Panc1 (cell line): ENCODE measurements at regions not wholly inside any gene's neighbourhood (a gene's known extent, or its start where the extent isn't known, plus 50 kb on each side); places are given as distances from the start of the nearest gene placed in this dataset.
"Not testable (repeated sequence)": the region's sequence is repeated elsewhere in the genome, so short reads cannot be mapped to it uniquely, and the experiment has no call there.

Source experiments
- ATAC-seq: fragments of 200-7000 bp; cut with Tn5 transposase; 2 replicates; pipeline ENCODE4 v1.9.1; 2020; ENCODE audit warnings: mild to moderate bottlenecking, moderate library complexity
- BruUV-seq: library from RNA; stranded (reverse); fragments of 400-500 nt; replicated peaks from 2 replicates; lab custom pipeline; 2021; lab: Mats Ljungman, UMichigan
- CTCF ChIA-PET: fragments of 300-600 bp; sonication (Branson Sonifier 250); formaldehyde crosslinking; loops from one replicate; lab custom pipeline; 2022; ENCODE audit warnings: antibody characterized with exemption; lab: Charles Lee
- POLR2A ChIA-PET: fragments of 300-600 bp; sonication (Branson Sonifier 250); formaldehyde crosslinking; loops from one replicate; lab custom pipeline; 2022; ENCODE audit warnings: antibody characterized with exemption; lab: Charles Lee
- DNase-seq: peaks from one replicate; pipeline ENCODE4 v3.0.0-alpha.2; 2010; ENCODE audit warnings: low read depth, low spot score
- H3K27ac ChIP-seq: 2 replicates; pipeline ENCODE4 v1.5.1; 2011; ENCODE audit warnings: mild to moderate bottlenecking, low read length, inconsistent platforms
- H3K27me3 ChIP-seq: fragments of 200-500 bp; sonication (Bioruptor generic); 2 replicates; pipeline ENCODE4 v1.6.0; 2014; ENCODE audit warnings: low read length, inconsistent platforms; ENCODE audit not compliant: control insufficient read depth, insufficient read depth
- H3K36me3 ChIP-seq: fragments of 200-500 bp; sonication (Bioruptor generic); 2 replicates; pipeline ENCODE4 v1.5.1; 2014; ENCODE audit warnings: inconsistent platforms, mild to moderate bottlenecking, low read length, moderate library complexity; ENCODE audit not compliant: control insufficient read depth, insufficient read depth
- H3K4me1 ChIP-seq: 2 replicates; pipeline ENCODE4 v1.5.1; 2011; ENCODE audit warnings: inconsistent platforms, mild to moderate bottlenecking, low read length, moderate library complexity; ENCODE audit not compliant: control insufficient read depth, insufficient read depth
- H3K4me3 ChIP-seq, 2 experiments: 2 replicates each; pipeline ENCODE4 v1.5.1; 2011 to 2012; ENCODE audit warnings: low read depth in 2 of 2, low read length in 2 of 2, mild to moderate bottlenecking in 2 of 2, inconsistent platforms in 1 of 2, moderate library complexity in 1 of 2
- H3K9me3 ChIP-seq: fragments of 200-500 bp; sonication (Bioruptor generic); 2 replicates; pipeline ENCODE4 v1.5.1; 2014; ENCODE audit warnings: low read depth, mild to moderate bottlenecking, inconsistent platforms, low read length, moderate library complexity; ENCODE audit not compliant: control insufficient read depth, insufficient read depth
- POLR2AphosphoS5 ChIP-seq: IDR thresholded peaks from 2 replicates; pipeline ENCODE4 v1.6.1; 2012; ENCODE audit warnings: mild to moderate bottlenecking, low read depth, low read length, moderate library complexity
- SIN3A ChIP-seq: IDR thresholded peaks from 2 replicates; pipeline ENCODE4 v1.6.1; 2012; ENCODE audit warnings: low read depth, mild to moderate bottlenecking, low read length, moderate library complexity, borderline replicate concordance; ENCODE audit not compliant: insufficient read depth
- TCF7L2 ChIP-seq: IDR thresholded peaks from 2 replicates; pipeline ENCODE4 v1.6.1; 2011; ENCODE audit warnings: mild to moderate bottlenecking, low read depth, low read length, inconsistent platforms
- in situ Hi-C: cut with HindIII; loops from 2 replicates; pipeline ENCODE4 v1.10.0; 2016; ENCODE audit warnings: low sequenced_read_pairs, low pct_unique_long_range_greater_than_20kb
- intact Hi-C: fragments of 100-400 bp; cut with micrococcal nuclease; formaldehyde crosslinking; loops from one replicate; pipeline ENCODE4 v1.10.0; 2022; ENCODE audit not compliant: unreplicated experiment
- TF ChIP-seq, protein P1 (sequence below), 2 experiments: IDR thresholded peaks; 2 replicates each; pipeline ENCODE4 v1.6.1; 2011 to 2012; ENCODE audit warnings: low read depth in 2 of 2, control low read depth in 1 of 2, low read length in 1 of 2, mild to moderate bottlenecking in 1 of 2, moderate library complexity in 1 of 2; ENCODE audit not compliant: insufficient read depth in 1 of 2
- TF ChIP-seq, protein P2 (sequence below): fragments of 450-650 bp; IDR thresholded peaks from 2 replicates; pipeline ENCODE4 v1.5.1; 2017; ENCODE audit warnings: mild to moderate bottlenecking

DNA sequence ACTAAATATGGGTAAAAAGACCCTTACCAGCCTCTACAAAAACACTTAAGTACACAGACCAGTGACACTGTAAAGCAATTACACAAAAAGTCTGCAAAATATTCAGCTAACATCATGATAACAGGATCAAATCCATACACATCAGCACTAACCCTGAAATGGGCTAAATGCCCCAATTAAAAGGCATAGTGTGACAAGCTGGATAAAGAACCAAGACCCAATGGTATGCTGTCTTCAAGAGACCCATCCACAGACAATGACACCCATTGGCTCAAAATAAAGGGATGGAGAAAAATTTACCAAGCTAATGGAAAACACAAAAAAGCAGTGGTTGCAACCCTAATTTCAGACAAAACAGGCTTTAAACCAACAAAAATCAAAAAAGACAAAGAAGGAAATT, 221.0 kb upstream of the ISL1 start:
- intact Hi-C loops (no loop called here), in situ Hi-C loops (no loop called here)
- TF ChIP-seq, protein P1, sequence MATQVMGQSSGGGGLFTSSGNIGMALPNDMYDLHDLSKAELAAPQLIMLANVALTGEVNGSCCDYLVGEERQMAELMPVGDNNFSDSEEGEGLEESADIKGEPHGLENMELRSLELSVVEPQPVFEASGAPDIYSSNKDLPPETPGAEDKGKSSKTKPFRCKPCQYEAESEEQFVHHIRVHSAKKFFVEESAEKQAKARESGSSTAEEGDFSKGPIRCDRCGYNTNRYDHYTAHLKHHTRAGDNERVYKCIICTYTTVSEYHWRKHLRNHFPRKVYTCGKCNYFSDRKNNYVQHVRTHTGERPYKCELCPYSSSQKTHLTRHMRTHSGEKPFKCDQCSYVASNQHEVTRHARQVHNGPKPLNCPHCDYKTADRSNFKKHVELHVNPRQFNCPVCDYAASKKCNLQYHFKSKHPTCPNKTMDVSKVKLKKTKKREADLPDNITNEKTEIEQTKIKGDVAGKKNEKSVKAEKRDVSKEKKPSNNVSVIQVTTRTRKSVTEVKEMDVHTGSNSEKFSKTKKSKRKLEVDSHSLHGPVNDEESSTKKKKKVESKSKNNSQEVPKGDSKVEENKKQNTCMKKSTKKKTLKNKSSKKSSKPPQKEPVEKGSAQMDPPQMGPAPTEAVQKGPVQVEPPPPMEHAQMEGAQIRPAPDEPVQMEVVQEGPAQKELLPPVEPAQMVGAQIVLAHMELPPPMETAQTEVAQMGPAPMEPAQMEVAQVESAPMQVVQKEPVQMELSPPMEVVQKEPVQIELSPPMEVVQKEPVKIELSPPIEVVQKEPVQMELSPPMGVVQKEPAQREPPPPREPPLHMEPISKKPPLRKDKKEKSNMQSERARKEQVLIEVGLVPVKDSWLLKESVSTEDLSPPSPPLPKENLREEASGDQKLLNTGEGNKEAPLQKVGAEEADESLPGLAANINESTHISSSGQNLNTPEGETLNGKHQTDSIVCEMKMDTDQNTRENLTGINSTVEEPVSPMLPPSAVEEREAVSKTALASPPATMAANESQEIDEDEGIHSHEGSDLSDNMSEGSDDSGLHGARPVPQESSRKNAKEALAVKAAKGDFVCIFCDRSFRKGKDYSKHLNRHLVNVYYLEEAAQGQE (IDR thresholded peaks at IDR 0.05; ENCODE audit: insufficient read depth in 1 of 2, low read depth in 2 of 2, low read length in 1 of 2) = no peak
- TF ChIP-seq SIN3A (no peak), POLR2AphosphoS5 (no peak), TCF7L2 (no peak)
- TF ChIP-seq, protein P2, sequence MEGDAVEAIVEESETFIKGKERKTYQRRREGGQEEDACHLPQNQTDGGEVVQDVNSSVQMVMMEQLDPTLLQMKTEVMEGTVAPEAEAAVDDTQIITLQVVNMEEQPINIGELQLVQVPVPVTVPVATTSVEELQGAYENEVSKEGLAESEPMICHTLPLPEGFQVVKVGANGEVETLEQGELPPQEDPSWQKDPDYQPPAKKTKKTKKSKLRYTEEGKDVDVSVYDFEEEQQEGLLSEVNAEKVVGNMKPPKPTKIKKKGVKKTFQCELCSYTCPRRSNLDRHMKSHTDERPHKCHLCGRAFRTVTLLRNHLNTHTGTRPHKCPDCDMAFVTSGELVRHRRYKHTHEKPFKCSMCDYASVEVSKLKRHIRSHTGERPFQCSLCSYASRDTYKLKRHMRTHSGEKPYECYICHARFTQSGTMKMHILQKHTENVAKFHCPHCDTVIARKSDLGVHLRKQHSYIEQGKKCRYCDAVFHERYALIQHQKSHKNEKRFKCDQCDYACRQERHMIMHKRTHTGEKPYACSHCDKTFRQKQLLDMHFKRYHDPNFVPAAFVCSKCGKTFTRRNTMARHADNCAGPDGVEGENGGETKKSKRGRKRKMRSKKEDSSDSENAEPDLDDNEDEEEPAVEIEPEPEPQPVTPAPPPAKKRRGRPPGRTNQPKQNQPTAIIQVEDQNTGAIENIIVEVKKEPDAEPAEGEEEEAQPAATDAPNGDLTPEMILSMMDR = no peak
- Histone ChIP-seq H3K9me3 (no peaks in the 10 kb centered on the region), H3K4me3 (no peak overlapping the region), H3K36me3 (no peaks in the 10 kb centered on the region), H3K27me3 (no peaks in the 10 kb centered on the region), H3K4me1 (no peaks in the 10 kb centered on the region), H3K27ac (no peak overlapping the region)
- DNase-seq (no peak), ATAC-seq (no peak)
- ChIA-PET POLR2A (no interaction called here), CTCF (no interaction called here)
- no TSS peak for BruUV-seq

DNA sequence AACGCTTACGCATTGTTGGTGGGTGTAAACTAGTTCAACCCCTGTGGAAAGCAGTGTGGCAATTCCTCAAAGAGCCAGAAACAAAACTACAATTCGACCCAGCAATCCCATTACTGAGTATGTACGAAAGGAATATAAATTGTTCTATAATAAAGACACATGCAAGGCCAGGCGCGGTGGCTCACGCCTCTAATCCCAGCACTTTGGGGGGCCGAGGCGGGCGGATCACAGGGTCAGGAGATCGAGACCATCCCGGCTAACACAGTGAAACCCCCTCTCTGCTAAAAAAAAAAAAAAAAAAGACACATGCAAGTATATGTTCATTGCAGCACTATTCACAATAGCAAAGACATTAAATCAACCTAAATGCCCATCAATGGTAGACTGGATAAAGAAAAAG, 217.6 kb upstream of the ISL1 start:
- H3K27ac ChIP-seq, ATAC-seq, POLR2A ChIA-PET, H3K9me3 ChIP-seq, H3K4me1 ChIP-seq, H3K36me3 ChIP-seq, DNase-seq, H3K4me3 ChIP-seq, in situ Hi-C loops, CTCF ChIA-PET, BruUV-seq, intact Hi-C loops, H3K27me3 ChIP-seq: not testable (repeated sequence)

DNA sequence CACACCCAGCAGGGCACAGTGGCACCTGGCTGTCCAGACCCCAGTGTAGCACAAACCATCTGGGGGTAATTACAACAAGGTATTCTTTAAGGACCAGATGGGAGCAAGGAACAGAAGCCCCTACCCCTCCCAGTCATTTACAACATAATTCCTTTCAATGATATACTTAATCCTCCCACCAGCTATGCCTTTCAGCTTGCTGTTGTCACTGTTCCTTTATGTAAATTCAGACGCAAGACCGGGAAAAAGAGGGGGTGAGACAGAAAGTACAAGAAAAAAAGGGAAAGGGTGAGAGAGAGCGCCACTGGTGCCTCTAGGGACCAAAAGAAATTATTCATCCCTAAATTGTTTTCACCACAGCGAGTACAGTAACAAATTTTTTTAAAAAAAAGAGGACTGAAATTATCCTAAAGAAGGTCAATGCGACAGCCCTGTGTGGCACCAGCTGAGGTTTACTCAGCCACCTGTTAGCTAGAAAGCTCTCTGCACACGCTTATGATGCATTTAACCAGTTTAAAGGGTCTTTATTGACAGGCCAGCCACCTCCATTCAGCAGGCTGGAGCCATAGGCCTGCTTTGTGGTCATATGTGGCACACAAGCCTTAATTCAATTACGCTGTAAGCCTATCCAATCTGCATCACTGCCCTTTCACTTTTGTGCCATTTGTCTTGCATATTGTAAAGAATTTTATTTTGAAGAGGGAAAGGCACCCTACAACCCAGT, 210.2 kb upstream of the ISL1 start:
- no peak for ATAC-seq
- POLR2A ChIA-PET = no interaction called here
- H3K27me3 ChIP-seq = no peaks in the 10 kb centered on the region
- CTCF ChIA-PET = no interaction called here
- in situ Hi-C loops = no loop called here
- TF ChIP-seq, protein P2 = no peak
- TF ChIP-seq, protein P1 (IDR thresholded peaks at IDR 0.05; ENCODE audit: insufficient read depth in 1 of 2, low read depth in 2 of 2, low read length in 1 of 2) = no peak
- TF ChIP-seq SIN3A = no peak
- TF ChIP-seq POLR2AphosphoS5 = no peak
- TF ChIP-seq TCF7L2 = no peak
- no peaks in the 10 kb centered on the region for H3K9me3 ChIP-seq
- no peak overlapping the region for H3K27ac ChIP-seq
- intact Hi-C loops = no loop called here
- no TSS peak for BruUV-seq
- DNase-seq = no peak
- no peaks in the 10 kb centered on the region for H3K4me1 ChIP-seq
- H3K4me3 ChIP-seq = no peak overlapping the region
- H3K36me3 ChIP-seq = no peaks in the 10 kb centered on the region
